CD4-positive, alpha-beta memory T cell (primary cell): ENCODE measurements at regions not wholly inside any gene's neighbourhood (a gene's known extent, or its start where the extent isn't known, plus 50 kb on each side); places are given as distances from the start of the nearest gene placed in this dataset.

Experiments used
- CTCF ChIA-PET: fragments of 350-600 bp; sonication (Branson Sonifier 250); formaldehyde crosslinking; loops from one replicate; lab custom pipeline; 2021; ENCODE audit warnings: inconsistent platforms; ENCODE audit not compliant: partially characterized antibody; lab: Charles Lee
- POLR2A ChIA-PET: fragments of 350-600 bp; sonication (Branson Sonifier 250); formaldehyde crosslinking; loops from one replicate; lab custom pipeline; 2021; ENCODE audit not compliant: partially characterized antibody; lab: Charles Lee
- DNase-seq, 5 donors: peaks; one replicate each; pipeline versions ENCODE4 v3.0.0 to v3.0.0-alpha.2; 2020 to 2022; ENCODE audit warnings: mixed read lengths in 1 of 5
- H3K27ac ChIP-seq: one replicate; pipeline ENCODE4 v1.7.0; 2013; ENCODE audit warnings: low read depth, low read length
- H3K27me3 ChIP-seq: 2 replicates; pipeline ENCODE4 v1.7.0; 2013; ENCODE audit warnings: mild to moderate bottlenecking, low read length, moderate library complexity; ENCODE audit not compliant: insufficient read depth
- H3K36me3 ChIP-seq: 2 replicates; pipeline ENCODE4 v1.7.0; 2013; ENCODE audit warnings: mild to moderate bottlenecking, low read length, moderate library complexity; ENCODE audit not compliant: insufficient read depth
- H3K4me1 ChIP-seq: 2 replicates; pipeline ENCODE4 v1.7.0; 2013; ENCODE audit warnings: mild to moderate bottlenecking, low read length, moderate library complexity; ENCODE audit not compliant: insufficient read depth
- H3K4me3 ChIP-seq, 2 donors: one replicate each; pipeline ENCODE4 v1.7.0; 2013; ENCODE audit warnings: low read length in 2 of 2, mild to moderate bottlenecking in 1 of 2
- H3K9me3 ChIP-seq, 2 donors: one replicate each; pipeline ENCODE4 v1.7.0; 2013; ENCODE audit warnings: low read length in 2 of 2, control low read depth in 1 of 2; ENCODE audit not compliant: control insufficient read depth in 1 of 2
- H3K27ac Mint-ChIP-seq, 7 donors: one replicate each; pipeline ENCODE4 v1.8.0; 2020 to 2021; ENCODE audit warnings: mixed read lengths in 7 of 7, mild to moderate bottlenecking in 6 of 7, inconsistent platforms in 3 of 7, moderate library complexity in 3 of 7
- H3K27me3 Mint-ChIP-seq, 2 donors: one replicate each; pipeline ENCODE4 v1.8.0; 2020 to 2021; ENCODE audit warnings: mixed read lengths in 2 of 2
- H3K36me3 Mint-ChIP-seq, 2 donors: one replicate each; pipeline ENCODE4 v1.8.0; 2020 to 2021; ENCODE audit warnings: mixed read lengths in 2 of 2, inconsistent platforms in 1 of 2, mild to moderate bottlenecking in 1 of 2
- H3K4me1 Mint-ChIP-seq, 4 donors: one replicate each; pipeline ENCODE4 v1.8.0; 2020 to 2021; ENCODE audit warnings: mixed read lengths in 4 of 4, mild to moderate bottlenecking in 1 of 4
- H3K4me3 Mint-ChIP-seq, 8 donors: one replicate each; pipeline ENCODE4 v1.8.0; 2020 to 2021; ENCODE audit warnings: mixed read lengths in 8 of 8, mild to moderate bottlenecking in 7 of 8, moderate library complexity in 6 of 8, inconsistent platforms in 3 of 8
- H3K9me3 Mint-ChIP-seq, 8 donors: one replicate each; pipeline ENCODE4 v1.8.0; 2020 to 2021; ENCODE audit warnings: mixed read lengths in 8 of 8, mild to moderate bottlenecking in 5 of 8, inconsistent platforms in 3 of 8, moderate library complexity in 1 of 8
- intact Hi-C: fragments of 100-400 bp; cut with micrococcal nuclease; formaldehyde crosslinking; loops from one replicate; pipeline ENCODE4 v1.15.1; 2023

- Histone ChIP-seq H3K9me3 (no peaks in the 10 kb centered on the region), H3K36me3 (no peaks in the 10 kb centered on the region), H3K4me3 (no peak overlapping the region), H3K27me3 (no peaks in the 10 kb centered on the region), H3K27ac (no peak overlapping the region), H3K4me1 (no peaks in the 10 kb centered on the region)
- intact Hi-C loops: no loop called here
- no peak for DNase-seq
- ChIA-PET POLR2A (no interaction called here), CTCF (interaction anchor here (1.0 kb wide), 1 partner anchor 32 kb away, joined by 3 read pairs; no protein-coding TSS in a partner anchor)
- H3K36me3 Mint-ChIP-seq: peaks cover 0 to 2% of the 10 kb centered on the region in 2 donors
- no peak overlapping the region for H3K27ac Mint-ChIP-seq
- H3K4me3 Mint-ChIP-seq: no peak overlapping the region
- H3K4me1 Mint-ChIP-seq: no peaks in the 10 kb centered on the region
- peaks cover 0 to 20% (median 15%) of the 10 kb centered on the region in 8 donors for H3K9me3 Mint-ChIP-seq
- H3K27me3 Mint-ChIP-seq: peaks cover under 1 to 4% of the 10 kb centered on the region in 2 donors
Observed at GRCh38 chr5:154557548-154557947, 79.5 kb upstream of the HAND1 start.

GRCh38 chr5:154547551-154547950 lies 69.5 kb upstream of the HAND1 start:
- no peak overlapping the region for H3K4me3 ChIP-seq
- intact Hi-C loops: no loop called here

DNA sequence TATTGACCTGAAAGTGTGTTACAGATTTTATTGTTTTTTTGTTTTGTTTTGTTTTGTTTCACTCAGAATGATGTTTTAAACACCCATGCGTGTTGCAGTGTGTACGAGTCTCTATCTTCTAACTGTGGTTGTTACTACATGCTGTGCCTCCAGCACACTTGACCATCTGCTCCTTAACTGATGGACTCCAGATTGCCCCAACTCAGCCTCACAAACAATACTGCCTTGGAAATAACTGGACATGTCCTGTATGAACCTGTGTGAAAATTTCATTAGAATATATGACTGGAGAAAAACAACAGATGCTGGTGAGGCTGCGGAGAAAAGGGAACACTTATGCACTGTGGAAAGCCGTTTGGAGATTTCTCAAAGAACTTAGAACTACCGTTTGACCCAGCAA lies 68.7 kb upstream of the HAND1 start:
- H3K9me3 ChIP-seq: no peaks in the 10 kb centered on the region
- no peaks in the 10 kb centered on the region for H3K36me3 ChIP-seq
- no peak overlapping the region for H3K4me3 ChIP-seq
- POLR2A ChIA-PET: no interaction called here
- H3K27ac ChIP-seq: no peak overlapping the region
- CTCF ChIA-PET: no interaction called here
- no peaks in the 10 kb centered on the region for H3K36me3 Mint-ChIP-seq
- no peak overlapping the region for H3K4me3 Mint-ChIP-seq
- no peaks in the 10 kb centered on the region for H3K4me1 Mint-ChIP-seq
- H3K27me3 ChIP-seq: no peaks in the 10 kb centered on the region
- H3K27me3 Mint-ChIP-seq: peaks cover 9 to 10% of the 10 kb centered on the region in 2 donors
- intact Hi-C loops: no loop called here
- H3K9me3 Mint-ChIP-seq: peaks cover 0 to 9% (median 1%) of the 10 kb centered on the region in 8 donors
- no peaks in the 10 kb centered on the region for H3K4me1 ChIP-seq
- no peak for DNase-seq
- H3K27ac Mint-ChIP-seq: no peak overlapping the region

More at GRCh38 chr5:154547551-154547950, 69.5 kb upstream of the HAND1 start:
- Mint-ChIP-seq H3K27me3 (peaks cover 9 to 10% of the 10 kb centered on the region in 2 donors), H3K36me3 (no peaks in the 10 kb centered on the region), H3K9me3 (peaks cover 0 to 9% (median 2%) of the 10 kb centered on the region in 8 donors), H3K4me3 (no peak overlapping the region), H3K27ac (no peak overlapping the region), H3K4me1 (no peaks in the 10 kb centered on the region)
- H3K36me3 ChIP-seq: no peaks in the 10 kb centered on the region
- no peak overlapping the region for H3K27ac ChIP-seq
- no peaks in the 10 kb centered on the region for H3K9me3 ChIP-seq
- ChIA-PET CTCF (no interaction called here), POLR2A (no interaction called here)
- H3K27me3 ChIP-seq: no peaks in the 10 kb centered on the region
- no peaks in the 10 kb centered on the region for H3K4me1 ChIP-seq
- DNase-seq: no peak

GRCh38 chr5:154544646-154545045 lies 66.6 kb upstream of the HAND1 start:
- Mint-ChIP-seq H3K27ac (no peak overlapping the region), H3K4me3 (no peak overlapping the region), H3K36me3 (no peaks in the 10 kb centered on the region), H3K4me1 (no peaks in the 10 kb centered on the region), H3K9me3 (peaks cover 0 to 5% (median 0%) of the 10 kb centered on the region in 8 donors), H3K27me3 (peaks cover 5 to 6% of the 10 kb centered on the region in 2 donors)
- Histone ChIP-seq H3K9me3 (no peaks in the 10 kb centered on the region), H3K27ac (no peak overlapping the region), H3K4me3 (no peak overlapping the region), H3K27me3 (no peaks in the 10 kb centered on the region), H3K36me3 (no peaks in the 10 kb centered on the region), H3K4me1 (no peaks in the 10 kb centered on the region)
- ChIA-PET POLR2A (no interaction called here), CTCF (no interaction called here)
- no peak for DNase-seq
- intact Hi-C loops: no loop called here

DNA sequence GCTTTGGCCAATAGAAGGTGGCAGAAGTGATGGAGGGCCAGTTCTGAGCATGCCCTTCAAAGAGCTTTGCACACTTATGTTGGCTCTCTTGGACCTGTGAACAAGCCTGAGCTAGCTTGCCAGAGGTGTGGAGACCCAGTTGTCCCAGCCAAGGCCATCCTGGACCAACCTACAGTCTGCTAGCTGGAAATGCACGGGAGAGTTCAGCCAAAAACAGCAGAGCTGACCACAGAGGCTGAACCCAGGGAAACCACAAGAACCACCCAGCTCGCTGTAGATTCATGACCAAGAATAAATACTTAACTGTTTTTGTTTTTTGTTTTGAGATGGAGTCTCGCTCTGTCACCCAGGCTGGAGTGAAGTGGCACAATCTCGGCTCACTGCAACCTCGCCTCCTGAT lies 65.4 kb upstream of the HAND1 start:
- no peaks in the 10 kb centered on the region for H3K36me3 Mint-ChIP-seq
- POLR2A ChIA-PET: no interaction called here
- H3K4me3 Mint-ChIP-seq: no peak overlapping the region

DNA sequence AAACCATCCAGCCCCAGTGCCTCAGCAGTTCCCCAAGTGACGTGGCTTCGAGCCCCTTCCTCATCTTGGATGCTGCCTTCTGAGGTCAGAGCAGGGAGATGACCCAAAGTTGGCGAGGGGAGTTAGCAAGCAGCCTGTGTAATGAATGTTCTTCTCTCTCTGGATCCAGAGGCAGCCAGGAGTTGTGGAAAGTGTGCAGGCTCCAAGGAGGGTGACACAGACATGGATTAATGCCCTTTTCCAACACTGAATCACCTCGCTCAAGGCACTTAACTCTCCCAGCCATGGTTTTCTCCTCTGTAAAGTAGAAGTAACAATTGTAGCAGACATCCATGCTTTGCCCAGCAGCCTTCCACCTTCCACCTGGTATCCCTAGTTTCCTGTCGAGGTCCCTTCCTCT lies 64.6 kb upstream of the HAND1 start:
- Mint-ChIP-seq H3K27ac (no peak overlapping the region), H3K27me3 (peaks cover 6 to 7% of the 10 kb centered on the region in 2 donors), H3K4me3 (no peak overlapping the region), H3K9me3 (peaks cover 0 to 1% (median 0%) of the 10 kb centered on the region in 8 donors), H3K4me1 (no peaks in the 10 kb centered on the region), H3K36me3 (no peaks in the 10 kb centered on the region)
- no peak for DNase-seq
- H3K9me3 ChIP-seq: no peaks in the 10 kb centered on the region
- intact Hi-C loops: no loop called here
- CTCF ChIA-PET: no interaction called here
- no peaks in the 10 kb centered on the region for H3K27me3 ChIP-seq
- POLR2A ChIA-PET: no interaction called here
- H3K4me1 ChIP-seq: no peaks in the 10 kb centered on the region
- H3K27ac ChIP-seq: no peak overlapping the region
- no peaks in the 10 kb centered on the region for H3K36me3 ChIP-seq
- no peak overlapping the region for H3K4me3 ChIP-seq

More for the DNA sequence above, 65.4 kb upstream of the HAND1 start:
- Histone ChIP-seq H3K27ac (no peak overlapping the region), H3K4me3 (no peak overlapping the region), H3K4me1 (no peaks in the 10 kb centered on the region), H3K36me3 (no peaks in the 10 kb centered on the region), H3K27me3 (no peaks in the 10 kb centered on the region), H3K9me3 (no peaks in the 10 kb centered on the region)
- intact Hi-C loops: no loop called here
- Mint-ChIP-seq H3K27me3 (peaks cover 6 to 7% of the 10 kb centered on the region in 2 donors), H3K27ac (no peak overlapping the region), H3K9me3 (peaks cover 0 to 1% (median 0%) of the 10 kb centered on the region in 8 donors), H3K4me1 (no peaks in the 10 kb centered on the region)
- CTCF ChIA-PET: interaction anchor here (0.5 to 1.5 kb wide), 2 partner anchors 23 to 108 kb away, joined by 4 to 9 read pairs; no protein-coding TSS in a partner anchor
- DNase-seq: no peak

GRCh38 chr5:154542000-154542399 lies 64.0 kb upstream of the HAND1 start:
- Histone ChIP-seq H3K4me1 (no peaks in the 10 kb centered on the region), H3K27ac (no peak overlapping the region), H3K4me3 (no peak overlapping the region), H3K27me3 (no peaks in the 10 kb centered on the region), H3K9me3 (no peaks in the 10 kb centered on the region), H3K36me3 (no peaks in the 10 kb centered on the region)
- H3K4me1 Mint-ChIP-seq: no peaks in the 10 kb centered on the region
- intact Hi-C loops: no loop called here
- H3K9me3 Mint-ChIP-seq: peaks cover 0 to 1% (median 0%) of the 10 kb centered on the region in 8 donors
- no peak overlapping the region for H3K27ac Mint-ChIP-seq
- no peaks in the 10 kb centered on the region for H3K36me3 Mint-ChIP-seq
- no peak for DNase-seq
- H3K4me3 Mint-ChIP-seq: no peak overlapping the region
- H3K27me3 Mint-ChIP-seq: peaks cover 6 to 10% of the 10 kb centered on the region in 2 donors
- ChIA-PET CTCF (interaction anchor here (1.3 kb wide), 1 partner anchor 21 kb away, joined by 3 read pairs; no protein-coding TSS in a partner anchor), POLR2A (no interaction called here)
